ENCODE measurements at regions not wholly inside any gene's neighbourhood (a gene's known extent, or its start where the extent isn't known, plus 50 kb on each side); places are given as distances from the start of the nearest gene placed in this dataset.
"Not testable (repeated sequence)": the region's sequence is repeated elsewhere in the genome, so short reads cannot be mapped to it uniquely, and the experiment has no call there.

DNA sequence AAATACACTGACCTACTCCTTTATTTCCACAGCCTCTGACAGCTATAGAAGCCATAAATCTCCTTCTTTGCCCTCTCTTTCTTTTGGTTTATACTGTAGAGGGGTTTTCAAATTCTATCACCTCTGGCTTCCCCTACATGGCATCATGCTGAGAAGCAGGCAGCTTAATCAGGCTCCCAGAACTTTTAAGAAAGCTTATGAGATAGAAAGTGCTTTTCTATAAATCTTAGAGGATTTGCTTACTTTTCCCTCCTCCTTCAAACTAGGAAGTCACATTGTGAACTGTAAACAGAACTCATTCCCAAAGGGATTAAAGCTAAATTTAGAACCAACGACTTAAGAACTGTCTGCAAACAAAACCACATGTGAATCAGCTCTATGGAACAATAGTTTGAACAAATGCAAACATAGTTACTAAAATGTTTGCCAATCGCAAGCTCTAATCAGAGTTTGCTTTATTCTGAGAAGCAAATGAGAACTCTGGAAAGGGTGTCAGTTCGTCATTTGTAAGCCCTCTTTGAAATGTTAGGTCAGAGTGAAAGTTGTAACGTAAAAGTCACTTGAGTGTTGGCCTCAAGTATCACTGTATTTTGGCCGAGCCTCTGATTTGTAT lies 344.1 kb downstream of the RFC3 start:
- intact Hi-C loops (cut with micrococcal nuclease), result no loop called here

DNA sequence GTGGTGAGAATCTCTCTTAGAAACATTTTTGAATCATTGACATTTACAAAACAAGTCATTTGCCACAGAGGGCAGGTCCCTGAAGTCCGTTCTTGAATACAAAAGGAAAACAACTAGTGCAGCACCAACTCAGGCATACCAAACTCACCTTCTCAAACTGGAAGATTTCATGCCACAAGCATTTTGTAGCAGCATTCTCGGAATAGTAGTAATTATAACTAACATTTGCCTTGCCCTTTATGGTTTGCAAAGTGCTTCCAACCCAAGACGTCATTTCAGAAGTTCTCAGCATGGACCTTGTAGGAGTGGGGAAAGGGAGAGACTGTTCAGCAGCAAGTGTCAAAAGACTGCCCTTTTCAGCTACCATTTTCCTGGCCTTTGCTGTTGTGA lies 344.6 kb downstream of the RFC3 start:
- intact Hi-C loops (cut with micrococcal nuclease), result no loop called here

DNA sequence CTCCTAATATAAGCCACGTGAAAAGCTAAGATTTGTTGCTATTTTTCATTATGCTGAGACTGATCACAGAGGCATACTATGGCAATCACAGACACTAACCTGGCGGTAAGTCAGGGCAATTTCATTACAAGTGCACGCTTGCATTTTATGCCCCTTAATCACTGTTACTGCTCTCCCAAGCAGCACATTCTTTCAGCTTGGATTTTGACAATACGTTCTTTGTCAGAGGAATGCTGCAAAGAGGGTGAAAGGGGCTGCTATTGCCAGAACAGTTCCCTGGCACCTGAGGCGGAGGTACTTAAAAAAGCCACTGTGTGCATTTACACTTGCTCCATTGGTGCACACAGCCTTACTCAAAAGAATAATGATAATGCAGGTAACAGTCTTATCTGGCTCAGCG lies 346.6 kb downstream of the RFC3 start:
- intact Hi-C loops (cut with micrococcal nuclease), result no loop called here

DNA sequence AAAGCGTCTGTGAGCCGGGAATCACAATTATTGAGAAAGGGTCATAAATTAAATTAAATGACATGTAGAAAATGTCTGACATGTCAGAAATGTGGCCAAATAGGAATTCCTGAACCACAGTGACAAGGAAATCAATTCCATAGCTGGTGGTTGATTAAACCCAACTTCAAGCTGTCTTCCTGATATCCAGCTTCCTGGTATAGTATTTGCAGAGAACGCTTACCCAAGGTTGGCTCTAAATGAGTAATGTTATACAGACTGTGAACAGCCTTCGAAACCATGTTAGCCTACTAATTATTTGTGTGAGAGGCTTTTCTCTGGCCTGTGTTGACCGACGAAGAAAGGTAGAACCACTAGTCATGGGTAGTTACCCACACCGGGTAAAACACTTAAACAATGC lies 347.2 kb downstream of the RFC3 start:
- intact Hi-C loops (cut with micrococcal nuclease), result no loop called here

DNA sequence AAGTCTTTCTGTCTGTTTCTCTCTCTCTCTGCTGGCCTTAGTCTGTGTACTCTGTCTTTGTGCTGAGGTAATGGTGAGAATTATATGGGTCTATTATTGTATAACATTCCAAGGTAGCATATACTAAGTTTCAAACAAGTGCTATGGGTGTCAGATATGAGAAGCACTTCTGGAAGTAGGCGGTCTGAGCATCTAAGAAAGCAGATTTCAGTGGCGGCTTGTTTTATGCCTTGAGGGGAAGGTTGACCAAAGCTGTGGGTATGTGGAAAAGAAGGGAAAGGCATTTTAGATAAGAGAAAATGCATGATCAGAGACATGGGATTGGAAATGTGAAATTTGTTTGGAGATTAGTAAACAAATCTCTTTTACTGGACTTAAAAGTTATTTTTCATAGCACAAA lies 348.5 kb downstream of the RFC3 start:
- intact Hi-C loops (cut with micrococcal nuclease), result no loop called here

DNA sequence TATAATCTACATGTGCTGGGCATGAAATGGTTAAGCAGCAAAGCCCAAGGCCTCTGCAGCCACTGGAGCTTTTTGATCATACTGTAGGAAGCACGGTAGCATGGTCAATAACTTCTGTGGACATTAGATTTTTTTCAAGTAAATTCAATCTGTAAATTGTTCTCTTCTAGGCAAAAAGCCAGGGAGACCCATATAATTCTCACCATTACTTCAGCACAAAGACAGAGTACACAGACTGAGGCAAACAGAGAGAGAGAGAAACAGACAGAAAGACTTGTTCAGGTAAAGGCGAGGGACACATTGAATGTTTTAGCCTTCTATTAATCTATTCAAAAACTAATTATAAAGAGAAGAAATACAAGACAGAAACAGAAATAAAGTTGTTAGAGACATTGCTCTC lies 349.4 kb downstream of the RFC3 start:
- intact Hi-C loops (cut with micrococcal nuclease), result no loop called here

DNA sequence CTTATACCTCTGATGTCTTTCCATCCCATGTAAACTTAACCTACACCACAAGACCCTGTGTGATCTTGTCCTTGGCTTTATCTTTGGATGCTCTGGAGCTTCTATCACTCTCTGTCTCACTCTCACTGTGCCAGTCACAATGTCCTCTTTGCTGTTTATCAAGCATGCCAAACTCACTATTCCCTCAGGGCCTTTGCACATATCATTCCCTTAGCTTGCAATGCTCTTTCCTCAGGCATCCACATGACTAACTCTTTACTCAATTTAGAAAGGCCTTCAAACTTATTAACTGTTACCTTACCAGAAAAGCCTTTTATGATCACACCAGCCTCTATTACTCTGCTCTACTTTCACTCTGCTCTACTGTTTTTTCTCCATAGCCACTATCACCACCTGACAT lies 354.1 kb downstream of the RFC3 start:
- intact Hi-C loops (cut with micrococcal nuclease), result no loop called here

DNA sequence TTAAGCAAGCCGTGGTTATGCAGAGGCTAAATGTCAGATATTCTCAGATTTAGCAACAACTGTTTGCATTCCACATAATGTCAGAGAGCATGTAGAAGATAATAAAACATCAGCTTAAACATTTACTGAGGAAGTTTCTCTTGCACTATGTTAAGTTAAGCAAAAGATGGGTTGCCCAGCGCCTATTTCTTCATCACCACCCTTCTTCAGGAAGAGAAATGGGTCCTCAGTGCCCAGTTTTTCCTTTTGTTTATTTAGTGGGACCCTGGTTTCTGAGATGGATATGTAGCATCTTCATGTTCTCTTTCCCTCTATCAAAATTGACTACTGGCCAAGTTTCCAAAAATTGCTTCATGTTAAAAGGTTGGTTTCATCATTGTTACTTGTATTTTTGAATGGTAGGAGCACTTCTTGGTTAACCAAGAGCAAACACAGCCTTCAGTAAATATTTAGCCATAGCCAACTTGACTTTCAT lies 356.8 kb downstream of the RFC3 start:
- intact Hi-C loops (cut with micrococcal nuclease), result no loop called here

DNA sequence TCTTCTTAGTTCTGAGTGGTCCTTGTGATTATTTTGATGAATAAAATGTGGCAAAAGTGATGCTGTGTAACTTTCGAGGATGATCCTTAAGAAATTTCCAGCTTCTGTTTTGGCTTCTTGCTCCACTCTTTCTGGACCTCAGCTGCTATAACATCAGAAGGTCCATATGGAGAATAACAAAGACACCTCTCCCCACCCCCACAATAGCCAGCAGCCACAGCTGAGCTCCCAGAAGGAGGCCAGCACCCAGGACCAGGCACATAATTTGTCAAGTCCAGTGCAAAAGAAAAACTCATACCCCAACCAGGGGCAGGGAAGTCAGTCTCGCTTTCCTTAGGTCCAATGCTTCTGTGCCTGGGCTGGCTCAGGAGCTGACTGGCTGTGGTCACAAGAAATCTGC lies 357.6 kb downstream of the RFC3 start:
- intact Hi-C loops (cut with micrococcal nuclease), result no loop called here

DNA sequence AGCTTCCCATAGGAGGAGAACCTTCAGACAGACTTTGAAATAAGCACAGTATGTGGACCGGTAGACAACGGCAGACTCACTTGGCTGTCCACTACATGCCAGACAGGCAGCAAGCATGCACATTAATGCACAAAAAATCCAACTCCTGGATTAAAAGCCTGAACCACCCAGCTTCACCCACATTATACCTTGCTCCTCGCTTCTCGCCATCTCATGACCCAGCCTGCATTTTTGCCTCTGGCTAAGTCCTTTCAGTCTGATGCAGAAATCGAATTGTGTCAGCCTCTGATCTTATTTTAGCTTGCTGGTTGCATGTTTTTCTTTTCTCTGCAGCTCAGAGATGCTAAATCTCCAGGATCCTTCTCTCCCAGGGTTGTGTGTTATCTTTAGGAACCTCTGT lies 358.7 kb downstream of the RFC3 start:
- intact Hi-C loops (cut with micrococcal nuclease), result no loop called here

DNA sequence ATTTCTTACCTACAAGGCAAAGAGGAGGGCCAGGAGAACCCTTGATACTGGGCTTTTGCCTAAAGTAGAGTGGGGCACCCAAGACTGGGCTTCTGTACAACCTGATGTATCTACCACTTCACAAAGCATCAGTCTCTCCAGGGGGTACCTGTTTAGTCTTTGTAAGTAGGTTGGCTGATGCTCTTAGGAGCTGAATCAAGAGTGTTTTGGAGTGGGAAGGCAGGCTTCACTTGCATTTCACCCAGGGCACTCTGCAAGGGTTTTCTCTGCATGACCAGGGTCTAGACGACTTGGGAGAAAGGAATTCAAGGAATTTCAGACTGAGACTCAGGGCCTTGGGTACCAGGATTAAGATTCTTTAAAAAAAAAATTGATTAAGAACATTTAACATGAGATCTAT lies 361.5 kb downstream of the RFC3 start:
- intact Hi-C loops (cut with micrococcal nuclease), result no loop called here

DNA sequence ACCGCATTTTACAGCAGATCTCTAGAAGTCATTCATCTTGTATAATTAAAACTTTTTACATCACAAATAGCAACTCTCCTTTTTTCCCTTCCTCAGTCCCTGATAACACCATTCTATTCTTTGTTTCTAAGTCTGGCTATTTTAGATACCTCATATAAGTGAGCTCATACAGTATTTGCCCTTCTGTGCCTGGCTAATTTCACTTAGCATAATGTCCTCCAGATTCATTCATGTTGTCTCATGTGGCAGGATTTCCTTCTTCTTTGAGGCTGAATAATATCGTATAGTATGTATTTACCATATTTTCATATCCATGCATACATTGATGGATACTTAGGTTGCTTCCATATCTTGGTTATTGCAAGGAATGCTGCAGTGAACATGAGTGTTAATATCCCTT lies 362.0 kb downstream of the RFC3 start:
- intact Hi-C loops (cut with micrococcal nuclease), result no loop called here

DNA sequence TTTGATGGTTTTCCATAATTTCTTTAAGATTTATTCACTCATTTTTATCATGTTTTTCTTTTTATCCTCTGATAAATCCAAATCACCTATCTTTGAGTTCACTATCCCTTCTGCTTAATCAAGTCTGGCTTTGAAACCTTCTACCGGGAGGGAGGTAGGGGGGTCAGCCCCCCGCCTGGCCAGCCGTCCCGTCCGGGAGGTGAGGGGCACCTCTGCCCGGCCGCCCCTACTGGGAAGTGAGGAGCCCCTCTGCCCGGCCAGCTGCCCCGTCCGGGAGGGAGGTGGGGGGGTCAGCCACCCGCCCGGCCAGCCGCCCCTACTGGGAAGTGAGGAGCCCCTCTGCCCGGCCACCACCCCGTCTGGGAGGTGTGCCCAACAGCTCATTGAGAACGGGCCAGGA lies 363.3 kb downstream of the RFC3 start:
- intact Hi-C loops (cut with micrococcal nuclease), result not testable (repeated sequence)

DNA sequence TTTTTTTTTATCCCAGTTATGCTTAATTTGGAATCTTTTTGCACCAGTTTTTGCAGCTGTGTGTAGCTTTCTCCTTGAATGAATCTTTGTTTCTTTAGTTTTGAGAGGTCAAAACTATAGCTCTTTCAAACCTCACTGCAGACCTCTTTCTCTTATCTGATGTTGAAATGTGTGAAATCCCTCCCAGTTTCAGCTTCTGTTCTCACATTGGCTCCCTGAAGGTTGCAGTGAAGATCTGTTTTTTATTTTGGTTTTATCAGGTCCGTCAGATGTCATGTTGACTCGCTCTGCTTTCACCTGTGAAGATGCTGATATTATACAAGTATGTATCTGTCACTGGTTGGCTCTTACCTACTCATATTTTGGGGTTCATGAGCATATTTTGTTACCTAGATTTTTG lies 372.0 kb downstream of the RFC3 start:
- intact Hi-C loops (cut with micrococcal nuclease), result no loop called here

DNA sequence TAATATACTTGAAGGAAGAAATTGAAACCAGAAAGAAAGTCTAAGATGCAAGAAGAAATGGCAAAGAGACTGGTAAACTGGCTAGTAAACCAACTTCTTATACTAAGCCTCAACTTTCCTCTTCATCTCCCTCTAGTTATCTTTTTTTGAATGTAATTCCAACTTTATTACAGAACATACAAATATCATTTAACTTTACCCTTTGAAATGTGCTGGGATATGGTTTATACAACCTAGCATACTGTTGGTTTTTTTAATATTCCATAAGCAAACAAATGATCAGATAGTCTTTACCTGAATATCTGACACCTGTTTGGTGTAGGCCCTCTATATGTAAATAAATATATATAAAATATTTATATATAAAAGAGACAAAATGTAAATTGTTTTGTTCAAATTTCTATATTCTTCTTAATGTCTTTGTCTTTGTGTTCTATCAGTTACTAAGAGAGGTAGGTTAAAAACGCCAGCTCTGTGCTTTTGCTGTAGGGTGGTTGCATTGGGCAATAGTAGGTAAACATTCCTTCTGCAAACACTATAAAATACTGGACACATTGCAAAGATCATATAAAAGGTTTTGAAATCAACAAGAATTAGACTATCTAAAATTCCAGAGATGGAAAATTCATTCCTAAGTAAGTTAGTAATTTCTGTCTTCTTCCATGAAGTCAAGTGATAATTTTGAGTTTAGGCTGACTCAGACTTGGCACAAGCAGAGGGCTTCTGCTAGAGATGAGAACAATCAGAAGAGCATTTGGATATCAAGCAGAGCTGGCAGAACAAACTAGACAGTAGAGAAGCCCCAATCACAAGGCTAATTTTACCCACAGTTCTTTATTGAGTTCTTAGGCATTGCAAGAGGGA lies 383.3 kb downstream of the RFC3 start:
- intact Hi-C loops (cut with micrococcal nuclease), result no loop called here

DNA sequence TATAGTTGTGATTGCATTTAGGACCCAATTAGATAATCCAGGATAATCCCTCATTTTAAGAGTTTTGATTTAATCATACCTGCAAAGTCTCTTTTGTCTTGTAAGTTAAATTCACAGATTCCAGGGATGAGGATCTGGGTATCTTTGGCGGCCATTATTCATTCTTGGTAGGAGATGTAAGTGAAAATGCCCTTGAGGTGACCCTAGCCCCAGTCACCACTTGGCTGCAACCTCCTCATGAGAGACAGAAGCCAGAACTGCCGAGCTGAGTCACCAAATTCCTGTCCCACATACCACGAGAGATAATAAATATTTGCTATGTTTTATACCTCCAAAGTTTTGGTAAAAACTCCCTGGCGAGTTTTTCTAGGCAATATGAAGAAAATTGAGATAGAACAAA lies 389.4 kb downstream of the RFC3 start:
- intact Hi-C loops (cut with micrococcal nuclease), result no loop called here

DNA sequence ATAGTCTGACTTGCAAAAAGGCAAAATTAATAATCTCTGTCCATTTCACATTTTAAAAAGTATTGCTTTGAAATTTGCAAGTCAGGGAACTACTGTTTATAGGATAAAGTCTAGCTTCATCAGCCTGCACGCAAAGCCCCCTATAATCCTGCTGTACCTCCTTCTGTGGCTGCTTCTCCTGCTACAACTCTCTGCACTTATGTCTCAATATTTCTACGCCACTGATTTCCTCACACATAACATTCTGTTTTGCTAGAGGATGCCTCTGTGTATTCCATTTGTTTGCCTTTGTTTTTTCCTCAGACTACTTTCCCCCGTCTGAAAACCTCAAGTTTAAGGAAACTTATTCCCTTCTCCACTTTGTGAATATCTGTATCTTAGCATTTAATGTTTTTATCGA lies 389.9 kb downstream of the RFC3 start:
- intact Hi-C loops (cut with micrococcal nuclease), result no loop called here

DNA sequence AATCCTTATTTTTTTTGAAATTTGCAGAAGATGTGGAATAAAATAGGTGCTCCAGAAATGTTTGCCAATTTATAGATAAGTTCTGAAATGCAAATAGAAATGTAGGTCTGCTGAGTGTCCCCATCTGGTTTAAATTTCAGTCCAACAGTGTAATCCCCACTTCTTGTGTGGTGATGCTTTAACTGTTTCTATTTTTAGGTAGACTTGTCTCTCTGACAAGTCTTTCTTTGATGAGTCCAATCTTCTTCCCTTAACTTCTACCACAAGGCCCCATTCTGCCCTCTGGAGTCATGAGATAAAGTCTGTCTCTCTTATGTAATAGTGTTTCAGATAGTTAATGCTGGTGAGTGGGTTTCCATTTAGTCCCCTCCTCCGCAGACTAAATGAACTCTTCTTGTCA lies 390.4 kb downstream of the RFC3 start:
- intact Hi-C loops (cut with micrococcal nuclease), result no loop called here

DNA sequence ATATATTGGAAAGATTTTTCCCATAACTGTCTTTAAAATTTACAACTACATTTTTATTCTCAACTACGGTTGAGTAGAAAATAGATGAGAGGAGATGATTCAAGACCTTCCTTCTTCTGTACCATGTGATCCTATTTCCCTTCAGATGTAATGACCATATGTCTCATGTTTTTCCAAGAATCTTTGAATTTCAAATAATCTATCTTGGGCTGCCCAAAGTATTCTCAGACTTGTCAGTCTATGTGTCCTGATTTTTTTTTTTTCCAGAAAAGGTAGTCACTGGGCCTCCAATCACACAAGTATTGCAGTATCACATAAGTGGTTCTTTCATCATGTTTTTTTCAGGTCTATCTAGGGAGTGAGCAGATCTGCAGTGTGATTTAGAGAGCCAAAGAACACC lies 392.4 kb downstream of the RFC3 start:
- intact Hi-C loops (cut with micrococcal nuclease), result no loop called here

DNA sequence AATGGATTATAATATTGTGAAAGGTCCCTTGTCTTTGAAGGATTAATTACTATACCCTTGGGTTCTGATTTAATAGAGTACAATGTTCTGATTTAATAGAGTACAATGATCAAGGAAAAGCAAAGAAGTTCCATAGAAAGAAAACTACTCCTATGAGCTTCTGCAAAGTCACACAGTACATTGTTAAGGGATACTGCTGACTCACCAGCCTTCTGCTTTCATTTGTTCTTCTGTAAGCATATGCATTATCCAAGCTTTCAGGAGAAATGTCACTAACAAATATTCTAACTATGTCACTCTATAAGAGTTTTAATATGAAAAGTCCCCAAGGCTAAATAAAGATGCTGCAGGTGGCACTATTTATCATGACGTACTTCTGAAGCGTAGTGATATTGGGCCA lies 396.7 kb downstream of the RFC3 start:
- intact Hi-C loops (cut with micrococcal nuclease), result no loop called here

DNA sequence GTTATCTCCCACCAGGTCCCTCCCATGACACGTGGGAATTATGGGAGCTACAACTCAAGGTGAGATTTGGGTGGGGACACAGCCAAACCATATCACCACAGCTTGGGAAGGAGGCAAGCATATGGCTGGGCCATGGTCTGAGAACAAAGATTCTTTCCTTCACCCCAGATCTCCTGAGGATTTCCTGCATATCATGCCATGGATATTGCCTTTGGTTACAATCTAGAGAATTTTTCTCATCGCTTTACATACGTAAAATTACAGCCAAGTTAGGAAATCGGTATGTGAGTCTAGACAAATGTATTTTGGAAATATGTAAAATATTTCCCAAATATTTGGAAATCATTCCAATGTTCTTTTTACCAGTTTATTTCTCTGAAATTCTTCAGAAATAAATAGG lies 398.3 kb downstream of the RFC3 start:
- intact Hi-C loops (cut with micrococcal nuclease), result no loop called here

DNA sequence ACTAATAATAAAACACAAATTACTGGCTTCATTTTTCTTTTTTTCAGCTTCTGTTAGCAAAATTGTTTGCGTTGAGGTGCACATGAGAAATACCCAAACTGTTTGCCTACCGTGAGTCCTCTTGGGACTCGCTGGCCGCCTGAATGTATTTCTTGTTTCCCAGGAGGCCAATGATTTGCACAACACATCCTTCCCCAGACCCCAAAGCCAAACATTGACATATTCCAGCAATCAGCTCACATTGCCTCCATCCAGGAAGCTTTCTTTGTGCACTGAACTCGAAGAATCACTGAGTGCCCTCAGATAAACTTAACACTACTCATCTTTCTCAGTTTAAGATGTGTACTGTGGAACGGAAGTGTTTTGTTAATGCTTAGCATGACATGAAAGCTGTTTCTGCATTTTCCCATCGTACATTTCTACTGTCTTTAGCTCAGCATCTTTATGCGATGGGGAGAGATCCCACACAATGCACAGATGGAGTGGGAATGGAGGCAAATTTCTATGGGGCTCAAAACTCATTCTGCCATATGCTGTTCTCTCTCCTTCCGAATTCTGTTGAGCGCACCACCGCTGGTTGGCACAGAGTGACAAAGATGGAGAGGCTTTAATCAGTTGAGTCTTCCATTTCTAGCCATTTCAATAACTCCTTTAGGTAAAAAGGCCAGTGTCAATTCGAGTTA lies 399.5 kb downstream of the RFC3 start:
- intact Hi-C loops (cut with micrococcal nuclease), result no loop called here

DNA sequence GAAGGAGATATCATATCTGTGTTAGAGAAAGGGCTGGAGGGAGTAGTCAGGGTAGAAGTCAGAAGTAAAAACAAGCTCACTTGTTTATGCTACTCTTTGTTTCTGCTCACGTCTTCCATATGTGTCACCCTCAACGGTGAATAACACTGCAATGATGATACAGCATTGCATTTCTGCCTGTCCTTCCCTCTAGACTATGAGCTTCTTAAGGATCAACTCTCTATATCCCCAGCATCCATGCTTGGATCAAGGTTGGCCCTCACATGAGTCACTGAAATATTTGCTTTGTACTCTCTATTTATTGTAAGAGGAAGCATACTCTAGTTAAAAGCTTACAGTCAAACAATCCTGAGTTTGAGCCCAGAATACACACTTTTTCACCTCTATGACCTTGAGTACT lies 406.0 kb downstream of the RFC3 start:
- intact Hi-C loops (cut with micrococcal nuclease), result no loop called here

All from T-helper 1 cell treated with Interleukin-12 subunit alpha and Interleukin-12 subunit beta and Interleukin-4 antibody, amounts not matched to agents 30 ng/mL and 1 ng/mL, for 36 hours (primary cell).